ENCODE measurements at regions not wholly inside any gene's neighbourhood (a gene's known extent, or its start where the extent isn't known, plus 50 kb on each side); places are given as distances from the start of the nearest gene placed in this dataset.

- TF ChIP-seq, protein P1, sequence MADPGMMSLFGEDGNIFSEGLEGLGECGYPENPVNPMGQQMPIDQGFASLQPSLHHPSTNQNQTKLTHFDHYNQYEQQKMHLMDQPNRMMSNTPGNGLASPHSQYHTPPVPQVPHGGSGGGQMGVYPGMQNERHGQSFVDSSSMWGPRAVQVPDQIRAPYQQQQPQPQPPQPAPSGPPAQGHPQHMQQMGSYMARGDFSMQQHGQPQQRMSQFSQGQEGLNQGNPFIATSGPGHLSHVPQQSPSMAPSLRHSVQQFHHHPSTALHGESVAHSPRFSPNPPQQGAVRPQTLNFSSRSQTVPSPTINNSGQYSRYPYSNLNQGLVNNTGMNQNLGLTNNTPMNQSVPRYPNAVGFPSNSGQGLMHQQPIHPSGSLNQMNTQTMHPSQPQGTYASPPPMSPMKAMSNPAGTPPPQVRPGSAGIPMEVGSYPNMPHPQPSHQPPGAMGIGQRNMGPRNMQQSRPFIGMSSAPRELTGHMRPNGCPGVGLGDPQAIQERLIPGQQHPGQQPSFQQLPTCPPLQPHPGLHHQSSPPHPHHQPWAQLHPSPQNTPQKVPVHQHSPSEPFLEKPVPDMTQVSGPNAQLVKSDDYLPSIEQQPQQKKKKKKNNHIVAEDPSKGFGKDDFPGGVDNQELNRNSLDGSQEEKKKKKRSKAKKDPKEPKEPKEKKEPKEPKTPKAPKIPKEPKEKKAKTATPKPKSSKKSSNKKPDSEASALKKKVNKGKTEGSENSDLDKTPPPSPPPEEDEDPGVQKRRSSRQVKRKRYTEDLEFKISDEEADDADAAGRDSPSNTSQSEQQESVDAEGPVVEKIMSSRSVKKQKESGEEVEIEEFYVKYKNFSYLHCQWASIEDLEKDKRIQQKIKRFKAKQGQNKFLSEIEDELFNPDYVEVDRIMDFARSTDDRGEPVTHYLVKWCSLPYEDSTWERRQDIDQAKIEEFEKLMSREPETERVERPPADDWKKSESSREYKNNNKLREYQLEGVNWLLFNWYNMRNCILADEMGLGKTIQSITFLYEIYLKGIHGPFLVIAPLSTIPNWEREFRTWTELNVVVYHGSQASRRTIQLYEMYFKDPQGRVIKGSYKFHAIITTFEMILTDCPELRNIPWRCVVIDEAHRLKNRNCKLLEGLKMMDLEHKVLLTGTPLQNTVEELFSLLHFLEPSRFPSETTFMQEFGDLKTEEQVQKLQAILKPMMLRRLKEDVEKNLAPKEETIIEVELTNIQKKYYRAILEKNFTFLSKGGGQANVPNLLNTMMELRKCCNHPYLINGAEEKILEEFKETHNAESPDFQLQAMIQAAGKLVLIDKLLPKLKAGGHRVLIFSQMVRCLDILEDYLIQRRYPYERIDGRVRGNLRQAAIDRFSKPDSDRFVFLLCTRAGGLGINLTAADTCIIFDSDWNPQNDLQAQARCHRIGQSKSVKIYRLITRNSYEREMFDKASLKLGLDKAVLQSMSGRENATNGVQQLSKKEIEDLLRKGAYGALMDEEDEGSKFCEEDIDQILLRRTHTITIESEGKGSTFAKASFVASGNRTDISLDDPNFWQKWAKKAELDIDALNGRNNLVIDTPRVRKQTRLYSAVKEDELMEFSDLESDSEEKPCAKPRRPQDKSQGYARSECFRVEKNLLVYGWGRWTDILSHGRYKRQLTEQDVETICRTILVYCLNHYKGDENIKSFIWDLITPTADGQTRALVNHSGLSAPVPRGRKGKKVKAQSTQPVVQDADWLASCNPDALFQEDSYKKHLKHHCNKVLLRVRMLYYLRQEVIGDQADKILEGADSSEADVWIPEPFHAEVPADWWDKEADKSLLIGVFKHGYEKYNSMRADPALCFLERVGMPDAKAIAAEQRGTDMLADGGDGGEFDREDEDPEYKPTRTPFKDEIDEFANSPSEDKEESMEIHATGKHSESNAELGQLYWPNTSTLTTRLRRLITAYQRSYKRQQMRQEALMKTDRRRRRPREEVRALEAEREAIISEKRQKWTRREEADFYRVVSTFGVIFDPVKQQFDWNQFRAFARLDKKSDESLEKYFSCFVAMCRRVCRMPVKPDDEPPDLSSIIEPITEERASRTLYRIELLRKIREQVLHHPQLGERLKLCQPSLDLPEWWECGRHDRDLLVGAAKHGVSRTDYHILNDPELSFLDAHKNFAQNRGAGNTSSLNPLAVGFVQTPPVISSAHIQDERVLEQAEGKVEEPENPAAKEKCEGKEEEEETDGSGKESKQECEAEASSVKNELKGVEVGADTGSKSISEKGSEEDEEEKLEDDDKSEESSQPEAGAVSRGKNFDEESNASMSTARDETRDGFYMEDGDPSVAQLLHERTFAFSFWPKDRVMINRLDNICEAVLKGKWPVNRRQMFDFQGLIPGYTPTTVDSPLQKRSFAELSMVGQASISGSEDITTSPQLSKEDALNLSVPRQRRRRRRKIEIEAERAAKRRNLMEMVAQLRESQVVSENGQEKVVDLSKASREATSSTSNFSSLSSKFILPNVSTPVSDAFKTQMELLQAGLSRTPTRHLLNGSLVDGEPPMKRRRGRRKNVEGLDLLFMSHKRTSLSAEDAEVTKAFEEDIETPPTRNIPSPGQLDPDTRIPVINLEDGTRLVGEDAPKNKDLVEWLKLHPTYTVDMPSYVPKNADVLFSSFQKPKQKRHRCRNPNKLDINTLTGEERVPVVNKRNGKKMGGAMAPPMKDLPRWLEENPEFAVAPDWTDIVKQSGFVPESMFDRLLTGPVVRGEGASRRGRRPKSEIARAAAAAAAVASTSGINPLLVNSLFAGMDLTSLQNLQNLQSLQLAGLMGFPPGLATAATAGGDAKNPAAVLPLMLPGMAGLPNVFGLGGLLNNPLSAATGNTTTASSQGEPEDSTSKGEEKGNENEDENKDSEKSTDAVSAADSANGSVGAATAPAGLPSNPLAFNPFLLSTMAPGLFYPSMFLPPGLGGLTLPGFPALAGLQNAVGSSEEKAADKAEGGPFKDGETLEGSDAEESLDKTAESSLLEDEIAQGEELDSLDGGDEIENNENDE (IDR thresholded peaks at IDR 0.05; ENCODE audit: insufficient replicate concordance, low read length) = no peak
- TF ChIP-seq EGR1 (IDR thresholded peaks at IDR 0.05; ENCODE audit: borderline replicate concordance, low read depth, low read length) (no peak), TBP (IDR thresholded peaks at IDR 0.05; ENCODE audit: low read depth, low read length) (no peak), CEBPB (IDR thresholded peaks at IDR 0.05; ENCODE audit: low read depth, low read length) (no peak), RXRA (IDR thresholded peaks at IDR 0.05; ENCODE audit: insufficient read depth, low read depth, low read length) (no peak), SUZ12 (IDR thresholded peaks at IDR 0.05; ENCODE audit: low read length) (no peak), RFX5 (IDR thresholded peaks at IDR 0.05; ENCODE audit: borderline replicate concordance, low read depth, low read length) (no peak), SP2 (IDR thresholded peaks at IDR 0.05; ENCODE audit: low read length) (no peak), CHD2 (IDR thresholded peaks at IDR 0.05; ENCODE audit: low read length) (no peak)
Observed at GRCh38 chr1:8145545-8146202, 119.6 kb upstream of the ERRFI1 start (continued).

Data from H1 (cell line).